Fibroblast of lung (primary cell): ENCODE measurements at regions not wholly inside any gene's neighbourhood (a gene's known extent, or its start where the extent isn't known, plus 50 kb on each side); places are given as distances from the start of the nearest gene placed in this dataset.

Experiments
- EZH2 ChIP-seq: IDR thresholded peaks from 2 replicates; pipeline ENCODE4 v1.5.1; 2012; ENCODE audit warnings: low read length, control low read depth, mild to moderate bottlenecking; ENCODE audit errors: missing control alignments
- TF ChIP-seq, protein P1 (sequence below), 2 donors: IDR thresholded peaks in 1 of 2; conservative IDR thresholded peaks in 1 of 2; 1 replicate in 1 of 2; 2 replicates in 1 of 2; pipeline ENCODE4 v1.5.1; 2011 to 2012; ENCODE audit warnings: low read length in 2 of 2, control low read depth in 1 of 2, inconsistent platforms in 1 of 2, low read depth in 1 of 2, mild to moderate bottlenecking in 1 of 2

DNA sequence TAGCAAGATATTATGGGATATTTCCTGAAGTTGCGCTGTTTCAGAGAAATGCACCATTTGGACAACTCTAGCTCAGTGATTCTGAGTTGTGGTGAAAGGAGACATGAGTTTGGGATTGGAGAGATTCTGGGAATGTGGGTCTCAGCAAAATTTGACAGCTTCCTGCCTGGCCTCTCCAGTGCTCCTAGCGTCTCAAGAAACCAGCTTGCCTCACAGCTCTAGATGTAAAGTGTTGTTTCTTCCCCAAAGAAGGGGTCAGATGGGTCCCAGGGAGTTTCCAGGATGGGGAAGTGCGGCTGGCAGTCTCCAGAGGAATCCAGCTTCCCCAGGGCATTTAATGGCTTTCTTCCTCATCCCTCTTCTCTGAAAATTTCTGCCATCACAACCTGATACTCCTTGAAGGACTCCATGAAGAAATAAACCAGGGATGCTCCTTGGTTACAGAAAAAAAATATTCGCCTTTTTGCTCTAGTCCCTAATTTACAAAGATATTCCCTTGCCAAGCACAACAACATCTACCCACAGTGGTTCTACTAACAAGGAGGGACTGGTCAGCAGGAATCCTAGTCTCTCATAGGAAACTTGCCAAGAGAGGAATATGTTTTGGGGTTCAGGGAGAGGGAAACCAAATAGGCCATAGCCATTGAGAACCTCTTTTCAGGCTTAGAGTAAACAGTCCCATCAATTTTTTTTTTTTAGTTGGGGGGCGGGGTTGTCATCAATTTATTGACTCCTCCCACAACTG, 185.4 kb upstream of the E2F8 start:
- no peak for TF ChIP-seq EZH2
- TF ChIP-seq, protein P1, sequence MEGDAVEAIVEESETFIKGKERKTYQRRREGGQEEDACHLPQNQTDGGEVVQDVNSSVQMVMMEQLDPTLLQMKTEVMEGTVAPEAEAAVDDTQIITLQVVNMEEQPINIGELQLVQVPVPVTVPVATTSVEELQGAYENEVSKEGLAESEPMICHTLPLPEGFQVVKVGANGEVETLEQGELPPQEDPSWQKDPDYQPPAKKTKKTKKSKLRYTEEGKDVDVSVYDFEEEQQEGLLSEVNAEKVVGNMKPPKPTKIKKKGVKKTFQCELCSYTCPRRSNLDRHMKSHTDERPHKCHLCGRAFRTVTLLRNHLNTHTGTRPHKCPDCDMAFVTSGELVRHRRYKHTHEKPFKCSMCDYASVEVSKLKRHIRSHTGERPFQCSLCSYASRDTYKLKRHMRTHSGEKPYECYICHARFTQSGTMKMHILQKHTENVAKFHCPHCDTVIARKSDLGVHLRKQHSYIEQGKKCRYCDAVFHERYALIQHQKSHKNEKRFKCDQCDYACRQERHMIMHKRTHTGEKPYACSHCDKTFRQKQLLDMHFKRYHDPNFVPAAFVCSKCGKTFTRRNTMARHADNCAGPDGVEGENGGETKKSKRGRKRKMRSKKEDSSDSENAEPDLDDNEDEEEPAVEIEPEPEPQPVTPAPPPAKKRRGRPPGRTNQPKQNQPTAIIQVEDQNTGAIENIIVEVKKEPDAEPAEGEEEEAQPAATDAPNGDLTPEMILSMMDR (conservative IDR thresholded peaks at IDR 0.05 in 1 of 2, IDR thresholded peaks at IDR 0.05 in 1 of 2; ENCODE audit: low read depth in 1 of 2, low read length in 2 of 2): no peak
